ENCODE measurements at regions not wholly inside any gene's neighbourhood (a gene's known extent, or its start where the extent isn't known, plus 50 kb on each side); places are given as distances from the start of the nearest gene placed in this dataset.
A peak's percentile ranks its signal among the peaks of the same experiment; 100 is the strongest.

- no peak for TF ChIP-seq ZFX (IDR thresholded peaks at IDR 0.05)
- TF ChIP-seq CTCF (conservative IDR thresholded peaks at IDR 0.05) = no peak
- H3K27ac ChIP-seq = no peak overlapping the region
Measured at GRCh38 chr20:57943291-57943690, 233.5 kb upstream of the PMEPA1 start.

DNA sequence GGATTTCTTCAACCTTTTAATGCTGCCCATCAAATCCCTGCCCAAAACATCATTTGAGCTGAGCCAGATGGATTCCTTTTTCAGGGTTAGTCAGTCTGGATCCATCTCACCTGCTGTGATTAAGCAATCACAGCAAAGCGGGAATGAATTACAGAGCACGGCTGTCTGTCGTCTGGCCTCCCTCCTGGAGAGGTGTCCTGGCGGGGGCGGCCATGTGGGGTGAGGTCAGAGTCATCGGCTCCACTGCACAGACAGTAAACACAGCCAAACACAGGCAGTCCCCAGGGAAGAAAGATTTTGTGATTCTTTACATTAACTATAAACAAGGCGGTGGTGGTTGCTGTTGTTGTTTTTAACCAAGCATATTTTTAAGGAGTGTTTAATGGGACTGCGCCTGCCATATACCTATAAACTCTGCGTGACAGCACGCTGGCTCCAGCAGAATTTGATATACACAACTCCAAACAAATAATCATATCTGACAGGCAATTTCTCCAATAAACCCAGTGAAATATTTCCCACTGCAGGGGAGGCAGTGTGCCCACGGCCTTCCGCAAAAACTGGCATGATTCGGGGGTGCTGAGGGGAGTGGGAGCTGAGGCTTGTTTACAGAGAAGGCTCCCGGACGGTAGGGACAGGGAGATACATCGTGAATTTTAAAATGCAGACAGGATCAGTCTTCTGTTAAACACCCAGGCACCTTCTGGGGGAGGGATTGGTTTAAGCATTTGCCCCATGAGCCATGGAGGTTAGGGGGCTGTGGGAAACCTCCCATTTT lies 232.0 kb upstream of the PMEPA1 start:
- TF ChIP-seq ZFX (IDR thresholded peaks at IDR 0.05) (no peak), CTCF (conservative IDR thresholded peaks at IDR 0.05) (no peak)
- peak overlapping the region; percentile 11; the same call in 1 of the 2 replicates for H3K27ac ChIP-seq

DNA sequence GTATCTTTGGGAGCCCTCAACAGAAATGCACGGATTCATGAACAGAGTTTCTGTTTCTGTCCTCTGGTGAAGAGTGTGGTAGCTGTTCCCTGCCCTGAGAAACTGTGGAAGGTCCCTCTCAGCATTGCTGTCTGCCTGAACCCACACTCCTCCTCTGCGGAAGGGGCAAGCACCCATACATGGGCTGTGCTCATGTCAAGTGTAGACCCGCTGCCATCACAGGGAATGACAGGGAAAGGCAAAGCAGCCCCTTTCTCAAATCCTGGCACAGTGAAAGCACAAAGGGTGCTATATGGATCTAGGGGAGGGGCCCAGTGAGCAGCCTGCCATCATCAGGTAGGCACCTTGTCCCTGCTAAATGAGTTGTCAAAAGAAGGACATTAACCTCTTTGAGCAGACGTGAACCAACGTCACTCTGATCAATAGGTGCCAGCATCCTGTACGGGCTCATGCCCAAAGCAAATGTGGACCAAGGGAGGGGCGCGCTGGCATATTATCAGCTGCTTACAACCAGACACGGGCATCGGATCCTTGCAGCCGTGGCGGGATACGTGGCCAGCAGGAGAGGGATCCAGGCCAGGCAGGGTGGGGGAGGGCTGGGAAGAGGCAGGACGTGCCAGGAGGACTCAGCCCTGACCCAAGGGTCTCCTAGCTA lies 231.2 kb upstream of the PMEPA1 start:
- H3K27ac ChIP-seq = peak overlapping the region; percentile 11; the same call in 1 of the 2 replicates
- TF ChIP-seq ZFX (IDR thresholded peaks at IDR 0.05) (no peak), CTCF (conservative IDR thresholded peaks at IDR 0.05) (no peak)

DNA sequence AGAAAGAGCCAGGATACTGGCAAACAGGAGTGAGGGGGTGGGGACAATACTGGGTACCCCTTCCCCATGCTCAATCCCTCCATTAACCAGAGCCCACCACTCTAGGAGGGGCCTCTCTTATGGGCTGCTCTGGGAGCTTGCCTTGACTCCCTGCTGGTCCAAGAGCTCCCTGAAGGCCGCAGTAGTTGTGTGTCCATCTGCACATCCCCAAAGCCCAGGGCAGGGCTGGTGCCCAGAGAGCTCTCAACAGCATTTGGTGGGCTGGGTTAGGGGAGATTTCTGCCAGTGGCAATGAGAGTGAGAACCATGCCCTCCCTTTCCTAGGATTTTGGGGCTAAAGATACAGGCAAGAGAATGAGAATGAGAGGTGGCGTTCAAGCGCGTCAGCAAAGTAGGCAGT lies 230.6 kb upstream of the PMEPA1 start:
- peak overlapping the region; percentile 11; the same call in 1 of the 2 replicates for H3K27ac ChIP-seq
- TF ChIP-seq CTCF (conservative IDR thresholded peaks at IDR 0.05) = no peak
- no peak for TF ChIP-seq ZFX (IDR thresholded peaks at IDR 0.05)

GRCh38 chr20:57939499-57939898 lies 229.7 kb upstream of the PMEPA1 start:
- H3K27ac ChIP-seq = no peak overlapping the region
- no peak for TF ChIP-seq ZFX (IDR thresholded peaks at IDR 0.05)
- no peak for TF ChIP-seq CTCF (conservative IDR thresholded peaks at IDR 0.05)

DNA sequence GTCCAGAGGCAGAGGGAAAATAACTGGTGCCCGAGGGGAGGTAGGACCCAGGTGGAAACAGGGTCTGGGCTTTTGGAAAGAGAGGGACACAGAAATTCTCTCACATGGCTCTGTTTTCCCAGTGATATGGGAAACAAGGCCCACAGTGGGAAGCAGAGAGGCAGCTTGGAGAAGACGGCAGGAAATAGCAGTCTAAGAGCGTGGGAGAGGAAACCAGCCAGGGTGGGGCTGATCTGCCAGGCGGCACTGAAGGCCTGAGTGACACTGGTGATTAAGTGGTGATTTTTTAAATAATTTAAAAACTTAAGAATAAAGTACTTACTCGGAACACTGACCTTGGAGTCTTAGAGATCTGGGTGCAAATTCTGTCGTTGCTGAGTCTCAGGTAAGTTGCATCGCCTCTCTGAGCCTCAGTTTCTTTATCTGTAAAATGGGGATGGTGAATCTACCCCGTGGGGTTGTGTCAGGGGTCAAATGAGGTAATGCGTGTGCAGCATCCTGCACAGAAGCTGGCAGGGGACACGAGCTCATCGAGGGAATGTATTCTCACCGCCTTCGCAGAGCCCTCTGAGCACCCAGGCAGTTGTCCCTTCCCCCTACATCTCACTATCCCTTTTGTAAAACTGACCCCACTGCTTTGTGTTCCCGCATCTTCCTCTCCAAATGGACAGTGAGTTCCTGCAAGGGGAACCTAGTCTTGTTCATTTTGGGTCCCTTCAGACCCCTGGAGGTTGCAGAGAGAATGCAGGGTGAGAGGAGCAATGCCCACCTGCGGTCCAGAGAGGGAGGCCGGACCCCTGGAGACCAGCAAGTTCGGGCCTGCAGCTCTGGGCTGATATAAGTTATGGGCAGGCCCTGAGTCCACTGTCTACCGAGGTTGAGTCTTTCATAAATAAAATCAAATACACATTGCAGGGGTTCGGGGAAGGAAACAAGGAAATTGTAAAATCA lies 228.6 kb upstream of the PMEPA1 start:
- no peak for TF ChIP-seq ZFX (IDR thresholded peaks at IDR 0.05)
- TF ChIP-seq CTCF (conservative IDR thresholded peaks at IDR 0.05) = no peak
- no peak overlapping the region for H3K27ac ChIP-seq
